WI38 (cell line): ENCODE measurements at regions not wholly inside any gene's neighbourhood (a gene's known extent, or its start where the extent isn't known, plus 50 kb on each side); places are given as distances from the start of the nearest gene placed in this dataset.

Source experiments
- H3K4me3 ChIP-seq: 2 replicates; pipeline ENCODE4 v1.5.1; 2011; ENCODE audit warnings: low read depth, mild to moderate bottlenecking, control low read depth, low read length
- CTCF ChIP-seq: IDR thresholded peaks from 2 replicates; pipeline ENCODE4 v1.5.1; 2012; ENCODE audit warnings: low read depth, mild to moderate bottlenecking, control low read depth, low read length

- no peak for TF ChIP-seq CTCF
- H3K4me3 ChIP-seq: no peak overlapping the region
Measured at GRCh38 chr20:37598575-37599342, 71.1 kb upstream of the BLCAP start.

DNA sequence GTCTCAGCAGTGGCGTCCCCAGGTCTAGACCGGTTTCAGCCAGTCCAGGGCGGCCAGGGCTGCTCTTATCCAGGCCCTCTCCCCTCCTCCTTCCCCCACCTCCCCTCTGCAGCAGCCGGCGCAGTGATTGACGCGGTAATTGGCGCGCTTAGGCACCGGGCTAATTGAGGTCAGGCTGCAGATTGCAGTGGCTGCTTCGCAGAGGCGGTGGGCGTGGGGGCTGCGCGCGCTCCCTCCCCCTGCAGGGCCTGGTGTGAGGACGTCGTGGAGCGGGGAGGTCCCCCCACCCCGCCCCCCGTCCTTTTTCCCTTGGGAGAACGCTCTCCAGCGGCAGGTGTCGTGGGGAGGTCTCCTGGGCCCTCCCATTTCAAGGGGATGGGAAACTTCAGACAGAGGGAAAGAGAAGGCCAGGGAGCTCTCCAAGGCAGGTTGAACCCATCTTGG is 70.4 kb upstream of the BLCAP start:
- H3K4me3 ChIP-seq: no peak overlapping the region
- no peak for TF ChIP-seq CTCF

DNA sequence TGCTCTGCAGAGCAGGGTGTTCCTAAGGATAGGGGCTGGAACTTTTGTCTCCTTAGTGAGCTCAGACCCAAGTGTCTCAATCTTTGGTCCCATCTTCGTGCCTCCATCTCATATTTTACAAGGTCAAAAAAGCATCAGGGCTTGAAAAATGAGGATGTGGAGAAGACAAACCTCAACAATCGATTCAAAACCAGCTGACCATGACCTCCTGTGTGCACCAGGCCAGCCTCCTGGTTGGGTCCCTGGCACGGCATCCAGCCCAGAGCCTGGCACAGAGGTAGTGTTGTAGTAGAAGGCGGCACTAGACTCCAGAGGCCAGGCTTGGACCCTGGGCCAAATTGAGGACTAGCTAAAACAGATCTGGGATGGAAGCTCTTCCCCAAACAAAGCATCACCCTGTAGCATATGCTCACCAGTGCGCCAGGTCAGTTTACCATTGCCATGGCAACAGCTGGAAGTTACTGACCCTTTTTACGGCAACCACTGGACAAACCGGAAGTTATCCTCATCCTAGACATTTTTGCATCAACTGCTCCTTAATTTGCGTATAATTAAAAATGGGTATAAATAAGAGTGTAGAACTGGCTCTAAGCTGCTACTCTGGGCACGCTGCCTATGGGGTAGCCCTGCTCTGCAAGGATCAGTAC is 69.3 kb upstream of the BLCAP start:
- TF ChIP-seq CTCF: no peak
- no peak overlapping the region for H3K4me3 ChIP-seq

DNA sequence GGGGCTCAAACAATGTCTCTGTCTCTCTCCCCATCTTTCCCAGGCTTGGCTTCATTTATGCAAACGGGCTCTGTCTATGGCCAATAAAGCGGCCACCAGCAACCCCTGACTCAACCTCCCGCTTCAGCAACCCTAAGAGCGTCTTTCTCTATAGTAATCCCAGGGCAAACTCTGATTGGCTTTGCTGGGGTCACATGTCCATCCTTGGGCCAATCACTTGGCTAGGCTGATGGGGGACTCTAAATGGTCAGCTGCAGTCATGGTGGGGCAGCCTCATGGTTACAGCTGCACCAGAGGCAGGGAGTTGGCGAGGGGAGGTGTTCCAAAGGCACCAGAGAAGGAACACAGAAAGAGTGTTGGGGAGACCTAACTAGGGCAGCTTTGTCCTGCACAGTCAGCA is 68.5 kb upstream of the BLCAP start:
- no peak for TF ChIP-seq CTCF
- no peak overlapping the region for H3K4me3 ChIP-seq

DNA sequence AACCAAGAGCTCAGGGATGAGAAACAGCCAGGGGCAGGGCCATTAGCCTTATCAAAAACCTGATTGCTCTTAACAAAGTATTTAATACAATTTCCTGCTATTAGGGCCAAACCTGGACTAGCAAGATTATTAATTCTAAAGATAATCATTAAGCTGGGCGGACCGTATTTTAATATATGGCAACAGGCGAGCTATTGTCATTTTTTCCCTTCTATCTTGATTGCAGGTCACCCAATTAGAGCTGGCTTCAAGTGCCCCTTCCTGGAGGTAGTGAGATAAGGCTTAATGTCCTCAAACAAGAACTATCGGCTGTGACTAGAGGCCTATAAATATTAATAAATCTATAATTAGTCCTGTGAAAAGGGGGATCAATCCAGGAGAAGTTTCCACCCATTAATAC is 66.0 kb upstream of the BLCAP start:
- no peak overlapping the region for H3K4me3 ChIP-seq
- no peak for TF ChIP-seq CTCF

DNA sequence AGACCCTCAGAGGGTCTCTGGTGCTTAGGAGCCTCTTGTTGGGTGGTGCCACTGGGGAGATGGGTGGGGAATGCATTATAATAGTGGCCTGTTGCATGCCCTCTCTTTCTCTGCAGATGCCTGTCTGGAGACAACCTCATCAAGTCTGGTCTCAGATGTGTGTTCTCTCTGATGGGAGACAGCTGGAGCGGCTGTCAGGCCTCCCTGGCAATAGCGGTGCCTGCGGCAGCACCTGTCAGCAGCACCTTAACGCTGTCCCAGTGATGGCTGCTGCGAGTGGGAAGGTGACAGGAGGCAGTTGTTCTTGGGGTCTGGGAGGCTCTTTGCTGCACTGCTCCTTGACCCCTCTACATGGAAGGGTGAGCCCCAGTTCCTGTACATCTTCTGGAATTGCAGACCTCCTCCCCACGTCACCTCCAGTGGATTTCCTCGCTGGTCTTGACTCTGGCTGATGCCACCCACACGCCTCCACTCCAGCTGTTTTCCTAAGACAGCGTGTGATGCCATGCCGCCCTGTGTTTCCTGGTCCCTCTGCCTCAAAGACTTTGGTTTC is 63.3 kb upstream of the BLCAP start:
- no peak overlapping the region for H3K4me3 ChIP-seq
- no peak for TF ChIP-seq CTCF

- TF ChIP-seq CTCF: no peak
- H3K4me3 ChIP-seq: no peak overlapping the region
Measured at GRCh38 chr20:37586078-37586477, 58.4 kb upstream of the BLCAP start.
